ENCODE measurements at regions not wholly inside any gene's neighbourhood (a gene's known extent, or its start where the extent isn't known, plus 50 kb on each side); places are given as distances from the start of the nearest gene placed in this dataset.
"Not testable (repeated sequence)": the region's sequence is repeated elsewhere in the genome, so short reads cannot be mapped to it uniquely, and the experiment has no call there.

DNA sequence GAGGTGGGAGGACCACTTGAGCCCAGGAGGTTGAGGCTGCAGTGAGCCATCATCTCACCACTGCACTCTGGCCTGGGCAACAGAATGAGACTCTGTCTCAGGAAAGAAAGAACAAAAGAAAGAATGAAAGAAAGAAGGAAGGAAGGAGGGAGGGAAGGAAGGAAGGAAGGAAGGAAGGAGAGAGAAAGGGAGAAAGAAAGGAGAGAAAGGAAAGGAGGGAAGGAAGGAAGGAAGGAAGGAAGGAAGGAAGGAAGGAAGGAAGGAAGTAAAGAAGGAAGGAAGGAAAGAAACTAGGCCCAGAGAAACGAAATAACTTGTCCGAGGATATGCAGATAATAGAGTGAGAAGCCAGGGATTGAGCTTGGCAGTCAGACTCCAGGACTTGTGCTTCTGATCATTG, 102.1 kb downstream of the SKIDA1 start:
- H3K9me3 Mint-ChIP-seq: peaks cover 9% of the 10 kb centered on the region
- H3K4me3 Mint-ChIP-seq: no peak overlapping the region
- H3K36me3 Mint-ChIP-seq (ENCODE audit: low read depth): no peaks in the 10 kb centered on the region
- H3K27ac Mint-ChIP-seq: no peak overlapping the region
- H3K27me3 Mint-ChIP-seq: peaks cover 3% of the 10 kb centered on the region
- H3K4me1 Mint-ChIP-seq (ENCODE audit: low read depth): no peaks in the 10 kb centered on the region
- intact Hi-C loops (cut with micrococcal nuclease): no loop called here

DNA sequence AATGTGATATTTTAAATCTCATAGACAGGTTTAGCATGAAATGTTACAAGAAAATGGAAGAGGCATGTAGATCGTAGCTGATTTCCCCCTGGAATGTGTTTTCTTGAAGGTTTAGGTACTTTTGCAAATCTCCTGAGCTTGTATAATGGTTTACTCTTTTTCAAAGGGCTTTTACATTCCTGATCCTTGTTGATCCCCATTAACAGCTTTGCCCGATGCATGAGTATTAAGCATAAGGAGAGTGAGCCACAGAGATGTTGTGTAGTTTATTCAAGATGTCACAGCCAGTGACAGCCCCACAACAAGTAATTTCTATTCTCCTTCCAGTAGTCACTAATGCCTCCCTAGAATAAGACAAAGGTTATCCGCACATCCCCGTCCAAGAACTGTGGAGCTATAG, 103.7 kb downstream of the SKIDA1 start:
- Mint-ChIP-seq H3K36me3 (ENCODE audit: low read depth) (no peaks in the 10 kb centered on the region), H3K4me1 (ENCODE audit: low read depth) (no peaks in the 10 kb centered on the region), H3K27ac (no peak overlapping the region), H3K4me3 (no peak overlapping the region), H3K27me3 (no peaks in the 10 kb centered on the region), H3K9me3 (peaks cover under 1% of the 10 kb centered on the region)
- intact Hi-C loops (cut with micrococcal nuclease): no loop called here

DNA sequence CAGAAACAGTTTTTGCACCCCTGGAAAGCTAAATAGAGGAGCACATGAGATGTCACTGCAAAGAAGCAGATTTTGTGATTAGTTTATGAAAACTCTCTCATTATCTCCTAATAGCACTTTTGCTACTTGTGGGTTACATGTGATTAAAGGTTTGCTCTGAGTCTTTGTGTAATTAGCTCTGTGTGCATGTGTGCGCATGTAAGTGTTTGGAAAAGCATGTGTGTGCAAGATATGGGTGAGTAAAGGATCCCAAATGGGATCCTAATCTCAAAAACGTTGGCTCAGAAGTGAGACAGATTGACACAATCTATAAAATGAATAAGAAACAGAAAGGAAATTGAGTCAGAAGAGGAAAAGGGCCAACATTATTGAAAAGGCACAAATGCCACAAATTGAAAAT, 104.5 kb downstream of the SKIDA1 start:
- H3K27ac Mint-ChIP-seq: no peak overlapping the region
- intact Hi-C loops (cut with micrococcal nuclease): no loop called here
- H3K36me3 Mint-ChIP-seq (ENCODE audit: low read depth): no peaks in the 10 kb centered on the region
- H3K4me1 Mint-ChIP-seq (ENCODE audit: low read depth): no peaks in the 10 kb centered on the region
- no peak overlapping the region for H3K4me3 Mint-ChIP-seq
- H3K27me3 Mint-ChIP-seq: no peaks in the 10 kb centered on the region
- H3K9me3 Mint-ChIP-seq: no peaks in the 10 kb centered on the region

DNA sequence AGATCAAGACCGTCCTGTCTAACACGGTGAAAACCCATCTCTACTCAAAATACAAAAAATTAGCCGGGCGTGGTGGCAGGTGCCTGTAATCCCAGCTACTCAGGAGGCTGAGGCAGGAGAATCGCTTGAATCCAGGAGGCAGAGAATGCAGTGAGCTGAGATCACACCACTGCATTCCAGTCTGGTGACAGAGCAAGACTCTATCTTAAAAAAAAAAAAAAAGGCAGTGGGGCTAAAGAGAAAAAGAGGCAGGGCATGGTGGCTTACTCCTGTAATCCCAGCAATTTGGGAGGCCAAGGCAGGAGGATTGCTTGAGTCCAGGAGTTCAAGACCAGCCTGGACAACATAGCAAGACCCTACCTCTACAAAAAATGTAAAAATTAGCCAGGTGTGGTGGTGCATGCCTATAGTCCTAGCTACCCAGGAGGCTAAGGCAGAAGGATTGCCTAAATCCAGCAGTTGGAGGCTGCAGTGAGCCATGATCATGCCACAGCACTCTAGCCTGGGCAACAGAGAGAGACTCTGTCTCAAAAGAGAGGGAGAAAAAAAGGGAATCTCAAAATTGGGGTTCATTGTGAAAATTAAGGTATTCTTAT, 106.4 kb downstream of the SKIDA1 start:
- intact Hi-C loops (cut with micrococcal nuclease); H3K27me3 Mint-ChIP-seq; H3K36me3 Mint-ChIP-seq (ENCODE audit: low read depth); H3K4me1 Mint-ChIP-seq (ENCODE audit: low read depth); H3K27ac Mint-ChIP-seq; H3K9me3 Mint-ChIP-seq; H3K4me3 Mint-ChIP-seq: not testable (repeated sequence)

DNA sequence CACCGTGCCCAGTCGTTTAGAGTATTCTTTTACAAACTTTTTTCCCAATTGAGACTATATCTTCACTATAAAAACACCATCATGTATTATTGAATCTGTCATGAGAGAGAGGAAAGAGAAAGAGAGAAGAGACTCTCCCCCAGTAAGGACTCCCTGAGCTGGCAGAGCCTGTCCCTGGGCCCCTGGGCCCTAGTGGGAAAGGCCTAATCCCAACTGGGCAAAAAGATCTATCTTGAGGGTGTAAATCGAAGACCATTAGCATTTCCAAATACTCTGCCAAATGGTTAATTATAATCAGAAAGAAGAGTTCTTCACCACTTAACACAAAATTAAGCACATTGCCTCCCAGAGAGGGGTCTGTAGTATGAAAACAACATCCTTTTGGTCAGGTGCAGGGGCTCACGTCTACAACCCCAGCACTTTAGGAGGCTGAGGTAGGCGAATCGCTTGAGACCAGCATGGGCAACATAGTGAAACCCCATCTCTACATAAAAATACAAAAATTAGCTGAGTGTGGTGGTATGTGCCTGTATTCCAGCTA, 108.2 kb downstream of the SKIDA1 start:
- Mint-ChIP-seq H3K4me1 (ENCODE audit: low read depth) (no peaks in the 10 kb centered on the region), H3K36me3 (ENCODE audit: low read depth) (no peaks in the 10 kb centered on the region), H3K4me3 (no peak overlapping the region), H3K27ac (no peak overlapping the region), H3K27me3 (no peaks in the 10 kb centered on the region), H3K9me3 (no peaks in the 10 kb centered on the region)
- intact Hi-C loops (cut with micrococcal nuclease): no loop called here

DNA sequence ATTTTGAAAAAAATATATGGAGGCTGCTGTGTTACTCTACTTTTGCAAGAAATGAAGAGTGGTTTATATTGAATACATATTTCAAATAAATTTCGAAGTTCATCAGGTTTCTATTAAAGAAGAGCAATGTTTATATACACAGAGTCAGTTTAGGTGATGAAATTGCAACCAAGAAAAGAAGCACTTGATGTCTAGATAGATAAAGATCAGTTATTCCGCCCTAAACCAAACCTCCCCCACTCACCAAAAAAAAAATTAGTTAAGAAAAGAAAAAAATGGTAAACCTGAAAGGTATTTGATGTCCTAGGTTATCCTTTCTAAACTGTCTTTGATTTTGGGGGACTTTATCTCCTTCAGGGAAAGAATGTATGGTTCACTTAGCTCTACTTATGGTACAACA, 111.8 kb downstream of the SKIDA1 start:
- intact Hi-C loops (cut with micrococcal nuclease): no loop called here
- Mint-ChIP-seq H3K36me3 (ENCODE audit: low read depth) (no peaks in the 10 kb centered on the region), H3K27ac (no peak overlapping the region), H3K4me3 (no peak overlapping the region), H3K9me3 (no peaks in the 10 kb centered on the region), H3K4me1 (ENCODE audit: low read depth) (no peaks in the 10 kb centered on the region), H3K27me3 (no peaks in the 10 kb centered on the region)

DNA sequence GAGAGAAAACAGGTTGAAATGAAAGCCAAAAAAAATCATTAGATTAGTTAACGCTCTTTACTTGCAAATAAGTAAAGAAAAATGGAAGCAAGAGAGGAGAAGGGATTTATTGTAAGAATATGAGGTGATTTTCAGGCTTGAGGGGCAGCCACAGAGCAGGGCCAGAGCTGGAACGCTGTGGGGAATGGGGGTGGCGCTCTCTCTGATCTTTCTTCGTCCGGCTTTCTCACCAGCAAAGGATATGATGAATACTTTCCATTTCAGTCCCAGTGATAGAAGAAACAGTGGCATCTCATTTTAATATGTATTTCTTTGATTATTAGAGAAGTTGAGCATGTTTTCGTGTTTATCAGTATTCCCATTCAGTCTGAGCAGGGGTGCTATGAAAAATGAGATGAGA, 112.2 kb downstream of the SKIDA1 start:
- Mint-ChIP-seq H3K27me3 (no peaks in the 10 kb centered on the region), H3K27ac (no peak overlapping the region), H3K9me3 (no peaks in the 10 kb centered on the region), H3K36me3 (ENCODE audit: low read depth) (no peaks in the 10 kb centered on the region), H3K4me1 (ENCODE audit: low read depth) (no peaks in the 10 kb centered on the region), H3K4me3 (no peak overlapping the region)
- intact Hi-C loops (cut with micrococcal nuclease): no loop called here

DNA sequence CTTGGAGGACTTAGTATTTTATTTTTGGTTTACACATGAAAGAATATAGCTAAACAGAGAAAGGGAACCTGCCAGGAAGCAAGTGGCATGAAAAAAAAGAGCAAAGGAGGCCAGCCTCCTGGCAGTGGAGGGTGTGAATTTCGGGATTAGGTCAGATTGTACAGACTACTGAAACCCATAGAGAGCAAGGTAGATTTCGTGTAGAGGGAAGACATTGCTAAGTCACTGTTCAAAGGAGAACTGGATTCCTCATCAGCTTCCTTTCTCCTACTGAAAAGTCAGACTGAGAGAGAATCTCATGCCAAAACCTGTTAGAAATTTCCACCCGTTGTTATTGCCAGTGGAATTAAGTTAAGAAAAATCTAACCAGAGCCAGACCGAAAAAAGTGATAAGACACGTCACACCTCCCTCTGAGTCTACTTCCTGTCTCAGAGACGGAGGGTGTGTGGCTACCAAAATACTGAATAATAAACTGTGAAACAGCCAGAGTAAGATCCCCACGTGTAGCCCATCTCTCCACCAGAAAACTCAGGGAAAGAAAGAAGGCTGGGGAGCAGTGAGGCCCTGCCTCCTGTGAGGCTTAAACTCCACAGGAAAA, 118.8 kb downstream of the SKIDA1 start:
- intact Hi-C loops (cut with micrococcal nuclease): no loop called here
- no peaks in the 10 kb centered on the region for H3K36me3 Mint-ChIP-seq (ENCODE audit: low read depth)
- no peaks in the 10 kb centered on the region for H3K27me3 Mint-ChIP-seq
- no peak overlapping the region for H3K27ac Mint-ChIP-seq
- H3K4me1 Mint-ChIP-seq (ENCODE audit: low read depth): no peaks in the 10 kb centered on the region
- no peak overlapping the region for H3K4me3 Mint-ChIP-seq
- no peaks in the 10 kb centered on the region for H3K9me3 Mint-ChIP-seq

DNA sequence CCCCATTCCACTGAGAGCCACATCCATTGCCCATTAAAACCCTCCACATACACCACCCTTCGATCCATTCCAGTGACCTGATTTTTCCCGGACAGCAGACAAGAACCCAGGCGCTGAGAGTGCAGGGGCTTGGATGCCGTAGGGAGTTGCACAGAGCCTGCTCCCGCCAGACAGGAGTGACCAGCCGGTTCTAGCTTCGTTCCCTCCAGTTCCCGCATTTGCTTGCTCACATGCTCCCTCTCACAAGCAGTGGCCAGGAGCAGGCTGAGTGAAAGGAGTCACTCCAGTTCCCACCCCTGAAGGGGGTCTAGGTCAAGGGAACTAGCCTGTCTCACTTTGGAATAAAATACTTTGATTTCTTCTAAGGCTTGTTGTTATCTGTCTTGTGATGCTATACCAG, 119.5 kb downstream of the SKIDA1 start:
- Mint-ChIP-seq H3K36me3 (ENCODE audit: low read depth) (no peaks in the 10 kb centered on the region), H3K9me3 (no peaks in the 10 kb centered on the region), H3K27me3 (no peaks in the 10 kb centered on the region), H3K4me3 (no peak overlapping the region), H3K27ac (no peak overlapping the region), H3K4me1 (ENCODE audit: low read depth) (no peaks in the 10 kb centered on the region)
- intact Hi-C loops (cut with micrococcal nuclease): no loop called here

DNA sequence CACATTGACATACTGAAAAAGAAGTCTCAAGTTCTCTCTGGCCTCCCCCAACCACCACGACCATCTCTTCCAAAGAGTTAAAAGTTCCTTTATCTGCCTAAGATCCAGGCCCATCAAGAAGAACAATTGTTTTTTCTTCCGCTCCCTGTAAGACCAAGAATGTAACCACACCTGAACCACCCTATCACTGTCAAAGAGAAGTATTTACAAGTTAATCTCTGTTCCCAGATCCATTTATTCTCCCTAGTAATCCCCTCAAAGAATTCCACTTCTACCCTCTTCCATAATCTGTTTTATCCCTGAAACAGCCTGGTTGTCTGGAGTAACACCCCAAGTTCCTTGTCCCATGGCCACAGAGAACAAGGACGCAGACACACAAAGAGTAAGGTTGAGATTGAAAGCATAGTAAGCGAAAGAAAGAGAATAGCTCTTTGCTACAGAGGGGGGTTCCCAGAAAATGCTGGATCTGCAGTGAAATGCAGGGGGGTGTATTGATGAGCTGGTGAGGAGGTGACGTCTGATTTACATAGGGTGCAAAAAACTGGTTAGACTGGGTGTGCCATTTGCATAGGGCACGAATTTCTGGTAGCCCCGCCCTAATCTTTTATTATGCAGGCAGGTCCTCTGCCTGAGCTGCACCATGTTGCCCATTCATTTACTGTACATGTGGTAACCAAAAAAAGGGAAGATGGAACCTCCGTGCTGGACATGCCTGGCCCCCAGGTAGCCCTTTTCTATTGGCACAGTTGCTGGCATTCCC, 122.0 kb downstream of the SKIDA1 start:
- H3K4me1 Mint-ChIP-seq (ENCODE audit: low read depth): no peaks in the 10 kb centered on the region
- no peak overlapping the region for H3K27ac Mint-ChIP-seq
- no peaks in the 10 kb centered on the region for H3K36me3 Mint-ChIP-seq (ENCODE audit: low read depth)
- H3K9me3 Mint-ChIP-seq: no peaks in the 10 kb centered on the region
- H3K27me3 Mint-ChIP-seq: no peaks in the 10 kb centered on the region
- H3K4me3 Mint-ChIP-seq: no peak overlapping the region
- intact Hi-C loops (cut with micrococcal nuclease): no loop called here

DNA sequence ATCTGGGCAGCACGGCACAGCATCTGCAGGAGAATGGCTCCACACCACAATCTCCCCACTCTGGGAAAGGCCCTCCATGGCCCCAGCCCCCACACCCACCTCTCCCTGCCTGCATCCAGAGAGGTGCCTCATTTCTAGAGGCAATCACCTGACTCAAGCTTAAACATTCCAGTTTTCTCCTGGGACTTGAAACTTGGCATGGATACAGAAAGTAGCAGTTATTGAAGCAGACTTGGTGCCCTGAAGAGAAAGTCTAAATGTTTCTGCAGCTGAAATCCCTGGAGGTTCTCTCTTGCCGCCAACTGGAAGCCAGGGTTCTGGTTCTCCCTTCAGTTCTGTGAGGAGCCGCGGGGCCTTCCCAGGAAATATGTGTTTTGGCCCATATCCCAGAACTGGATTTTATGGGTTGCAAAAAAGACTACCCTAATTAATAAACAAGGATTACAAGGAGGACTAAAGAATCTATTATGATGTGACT, 122.8 kb downstream of the SKIDA1 start:
- Mint-ChIP-seq H3K36me3 (ENCODE audit: low read depth) (no peaks in the 10 kb centered on the region), H3K4me1 (ENCODE audit: low read depth) (no peaks in the 10 kb centered on the region), H3K27me3 (no peaks in the 10 kb centered on the region), H3K4me3 (no peak overlapping the region), H3K9me3 (no peaks in the 10 kb centered on the region), H3K27ac (no peak overlapping the region)
- intact Hi-C loops (cut with micrococcal nuclease): no loop called here

DNA sequence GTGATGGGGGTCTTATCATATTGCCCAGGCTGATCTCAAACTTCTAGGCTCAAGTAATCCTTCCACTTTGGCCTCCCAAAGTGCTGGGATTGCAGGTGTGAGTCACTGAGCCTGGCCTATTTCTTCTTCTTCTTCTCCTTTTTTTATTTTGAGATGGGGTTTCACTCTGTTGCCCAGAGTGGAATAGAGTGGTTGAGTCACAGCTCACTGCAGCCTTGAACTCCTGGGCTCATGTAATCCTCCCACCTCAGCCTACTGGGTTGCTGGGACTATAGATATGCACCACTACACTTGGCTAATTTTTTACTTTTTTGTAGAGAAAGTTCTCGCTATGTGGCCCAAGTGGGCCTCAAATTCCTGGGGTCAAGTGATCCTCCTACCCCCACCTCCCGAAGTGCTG, 124.3 kb downstream of the SKIDA1 start:
- intact Hi-C loops (cut with micrococcal nuclease): no loop called here

DNA sequence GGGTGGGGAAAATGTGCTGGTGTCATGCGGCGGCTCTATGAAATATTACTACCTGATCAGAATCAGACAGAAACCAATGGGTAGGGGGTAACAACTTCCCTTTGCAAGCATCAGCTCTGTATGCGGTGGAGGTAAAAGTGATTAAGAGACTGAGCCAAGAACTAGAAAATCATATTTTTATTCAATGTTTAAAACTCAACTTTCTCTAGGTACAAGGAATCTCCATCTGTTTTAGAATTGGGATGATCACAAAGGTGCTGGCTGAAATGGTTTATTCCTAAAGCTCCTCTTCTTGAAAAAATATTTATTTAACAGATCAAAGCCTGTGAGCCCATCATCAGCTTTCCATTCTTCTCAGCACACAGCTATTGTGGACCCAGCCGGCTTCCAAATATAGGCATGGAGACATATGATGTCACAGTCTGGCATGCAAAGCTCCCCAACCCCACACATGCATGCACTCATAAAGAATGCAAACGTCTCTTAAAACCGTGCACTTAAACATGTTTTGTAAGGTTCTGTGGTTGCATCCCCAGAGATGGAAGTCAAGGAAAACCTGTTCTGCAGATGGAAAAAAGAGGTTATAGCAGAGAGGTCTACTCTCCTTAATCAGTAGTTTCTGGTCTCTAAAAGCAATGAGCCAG, 126.0 kb downstream of the SKIDA1 start:
- Mint-ChIP-seq H3K9me3 (peaks cover 11% of the 10 kb centered on the region), H3K27me3 (no peaks in the 10 kb centered on the region), H3K27ac (no peak overlapping the region), H3K4me3 (no peak overlapping the region), H3K4me1 (ENCODE audit: low read depth) (no peaks in the 10 kb centered on the region), H3K36me3 (ENCODE audit: low read depth) (no peaks in the 10 kb centered on the region)
- intact Hi-C loops (cut with micrococcal nuclease): no loop called here

More for the DNA sequence above, 124.3 kb downstream of the SKIDA1 start:
- Mint-ChIP-seq H3K4me1 (ENCODE audit: low read depth) (no peaks in the 10 kb centered on the region), H3K4me3 (no peak overlapping the region), H3K9me3 (no peaks in the 10 kb centered on the region), H3K36me3 (ENCODE audit: low read depth) (no peaks in the 10 kb centered on the region), H3K27ac (no peak overlapping the region), H3K27me3 (no peaks in the 10 kb centered on the region)

DNA sequence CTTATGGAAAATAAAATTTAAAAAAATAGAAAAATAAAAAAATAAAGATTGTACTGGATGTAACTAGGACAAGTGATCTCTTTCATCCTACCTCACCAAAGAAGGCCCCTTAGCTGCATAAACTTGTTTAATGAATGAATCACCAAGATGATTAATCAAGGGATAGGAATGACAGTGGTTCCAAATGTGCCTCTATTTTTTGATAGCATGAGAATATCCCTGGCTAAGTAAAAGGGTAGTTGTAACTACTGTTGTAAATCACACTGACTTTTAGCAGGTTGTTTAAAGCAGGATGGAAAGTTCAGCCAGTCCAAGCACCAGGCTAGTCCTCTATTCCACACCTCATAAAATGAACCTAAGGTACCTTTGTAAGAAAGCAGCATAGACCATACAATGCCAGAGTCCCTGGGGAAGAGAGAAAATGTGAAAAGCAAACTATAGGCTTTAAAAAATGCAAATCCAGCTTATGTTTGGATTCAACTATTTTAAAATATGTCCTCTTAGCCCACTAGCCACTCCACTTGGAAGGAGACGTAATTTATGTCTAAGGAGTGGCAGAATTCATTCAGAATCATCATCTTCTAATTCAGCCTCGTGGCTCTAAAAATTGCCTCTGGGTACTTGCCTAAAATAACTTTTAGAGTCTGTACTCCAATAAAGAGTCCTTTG, 126.8 kb downstream of the SKIDA1 start:
- Mint-ChIP-seq H3K36me3 (ENCODE audit: low read depth) (no peaks in the 10 kb centered on the region), H3K4me3 (no peak overlapping the region), H3K27ac (no peak overlapping the region), H3K9me3 (peaks cover 19% of the 10 kb centered on the region), H3K27me3 (no peaks in the 10 kb centered on the region), H3K4me1 (ENCODE audit: low read depth) (no peaks in the 10 kb centered on the region)
- intact Hi-C loops (cut with micrococcal nuclease): no loop called here

All from dendritic cell treated with granulocyte-macrophage colony-stimulating factor and Interleukin-4, amounts not matched to agents 40 ng/mL and 50 ng/mL, for 4 days (primary cell).